GM21737 (cell line): ENCODE measurements at regions not wholly inside any gene's neighbourhood (a gene's known extent, or its start where the extent isn't known, plus 50 kb on each side); places are given as distances from the start of the nearest gene placed in this dataset.

Experiments used
- ATAC-seq: cut with Tn5 transposase; IDR thresholded peaks from one replicate; pipeline ENCODE4 v1.9.1; 2021; ENCODE audit warnings: mild to moderate bottlenecking, moderate library complexity; ENCODE audit not compliant: unreplicated experiment

DNA sequence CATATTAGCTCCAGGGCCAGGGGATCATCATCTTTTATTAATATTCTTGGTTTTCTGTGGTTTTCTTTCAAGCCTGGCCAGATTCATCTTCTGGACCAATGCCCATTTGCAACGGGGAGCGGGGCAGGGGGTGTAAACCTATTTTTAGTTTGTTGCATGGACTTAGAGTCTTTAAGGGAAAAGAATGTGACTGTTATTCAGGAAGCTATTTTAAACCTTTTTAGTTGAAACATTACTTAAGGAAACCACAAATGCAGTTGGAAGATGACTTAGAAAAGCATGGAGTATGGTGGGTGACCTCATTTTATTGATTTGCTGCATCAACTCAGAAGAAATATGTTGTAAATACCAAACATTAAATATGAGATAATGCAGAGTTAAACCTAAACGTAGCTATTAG, 368.4 kb upstream of the E2F7 start:
- no peak for ATAC-seq

DNA sequence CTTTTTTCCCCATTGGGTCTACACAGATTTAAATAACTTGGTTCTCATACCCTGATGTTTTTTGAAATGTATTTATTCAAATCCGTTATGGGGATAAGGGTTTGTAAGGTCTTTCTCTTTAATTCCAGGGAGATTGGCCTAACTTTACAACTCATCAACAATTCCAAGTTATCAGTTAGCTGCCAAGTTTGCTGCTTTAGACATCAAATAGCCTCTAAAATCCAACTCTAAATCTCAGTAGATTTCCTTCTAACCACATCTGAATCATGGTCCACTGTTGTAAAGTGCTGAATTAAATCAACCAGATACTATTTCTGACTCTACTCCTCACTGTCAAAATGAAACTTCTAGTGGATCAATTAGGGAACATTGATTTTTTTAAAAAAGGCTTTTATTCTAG, 364.1 kb upstream of the E2F7 start:
- ATAC-seq: no peak

DNA sequence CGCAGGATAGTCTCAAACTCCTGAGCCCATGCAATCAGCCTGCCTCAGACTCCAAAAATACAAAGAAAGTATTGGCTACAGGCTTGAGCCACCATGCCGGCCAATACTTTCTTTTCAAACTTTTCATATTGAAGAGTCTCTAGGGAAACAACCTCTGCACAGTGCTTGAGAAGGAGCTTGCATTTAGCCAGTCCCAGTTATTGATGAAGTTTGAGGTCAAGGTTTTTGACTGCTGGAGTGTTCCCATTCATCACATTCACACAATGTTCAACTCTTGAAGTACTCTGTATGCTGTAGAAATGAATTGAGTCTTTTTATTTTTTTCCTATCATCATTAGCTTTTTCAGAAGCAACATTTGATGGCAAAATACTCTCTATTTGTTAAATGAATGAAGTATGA, 355.8 kb upstream of the E2F7 start:
- ATAC-seq: no peak

DNA sequence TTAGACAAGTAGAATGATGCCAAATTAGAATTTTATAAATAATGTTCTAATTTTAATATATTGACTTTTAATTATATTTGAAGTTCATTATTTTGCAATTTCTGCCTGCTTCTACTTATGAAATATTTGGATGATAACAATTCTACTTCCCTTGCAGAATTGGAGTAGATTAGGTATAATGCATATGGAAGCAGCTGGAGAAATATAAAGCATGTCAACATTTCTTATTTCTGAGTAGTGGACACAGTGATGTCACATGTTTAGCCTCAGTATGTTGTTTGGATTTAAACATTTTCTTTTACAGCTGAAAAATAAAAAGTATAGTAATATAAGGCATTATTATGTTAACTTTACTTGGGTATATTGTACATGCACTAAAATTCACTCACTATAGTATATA, 344.2 kb upstream of the E2F7 start:
- no peak for ATAC-seq

DNA sequence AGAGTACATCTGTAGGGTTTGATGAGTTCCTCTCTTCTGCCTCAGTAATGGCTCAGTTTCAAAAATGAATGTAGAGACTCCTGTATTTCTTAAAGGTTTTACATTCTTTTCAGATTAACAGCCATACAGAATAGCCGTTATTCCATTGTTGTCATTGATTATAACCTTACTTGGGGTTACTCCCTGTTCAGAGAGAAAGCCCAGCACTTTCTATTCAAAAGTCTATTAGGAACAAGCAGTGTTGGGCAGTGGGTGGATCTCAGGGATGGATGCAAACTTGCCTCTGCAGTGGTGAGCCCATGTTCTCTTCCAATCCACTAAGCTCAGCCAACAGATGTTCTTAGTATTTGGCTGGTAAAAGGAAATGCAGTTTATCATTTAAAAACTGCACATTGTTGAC, 342.6 kb upstream of the E2F7 start:
- no peak for ATAC-seq

DNA sequence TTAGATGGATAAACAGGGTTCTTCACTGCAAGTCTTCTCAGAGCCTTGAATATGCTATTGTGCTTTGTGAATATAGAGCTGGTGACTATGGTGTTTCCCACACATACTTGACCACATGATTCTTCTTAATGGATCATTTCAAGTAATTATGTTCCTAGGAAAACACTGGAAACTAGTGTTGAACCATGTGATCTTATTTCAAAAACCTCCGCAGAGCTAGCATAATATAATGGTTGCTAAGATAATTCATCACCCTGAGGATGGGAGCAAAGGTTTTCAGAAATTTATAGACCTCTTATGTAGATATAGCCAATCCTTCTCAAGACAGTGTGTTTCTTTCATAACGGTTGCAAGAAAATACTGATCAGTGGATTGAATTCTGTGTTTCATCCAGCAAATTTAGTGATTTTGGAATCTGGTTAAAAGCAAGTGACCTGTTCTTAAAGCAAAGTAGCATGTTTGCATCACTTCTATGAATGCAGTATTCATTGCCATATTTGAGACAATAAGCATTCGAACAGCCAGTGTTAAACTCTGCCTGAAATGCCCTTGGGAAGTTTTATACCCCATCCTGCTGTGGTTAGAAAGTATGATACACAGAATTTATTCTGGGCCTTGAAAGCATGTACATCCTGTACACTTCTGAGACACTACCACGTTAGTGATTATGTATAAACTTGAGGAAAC, 341.0 kb upstream of the E2F7 start:
- no peak for ATAC-seq

DNA sequence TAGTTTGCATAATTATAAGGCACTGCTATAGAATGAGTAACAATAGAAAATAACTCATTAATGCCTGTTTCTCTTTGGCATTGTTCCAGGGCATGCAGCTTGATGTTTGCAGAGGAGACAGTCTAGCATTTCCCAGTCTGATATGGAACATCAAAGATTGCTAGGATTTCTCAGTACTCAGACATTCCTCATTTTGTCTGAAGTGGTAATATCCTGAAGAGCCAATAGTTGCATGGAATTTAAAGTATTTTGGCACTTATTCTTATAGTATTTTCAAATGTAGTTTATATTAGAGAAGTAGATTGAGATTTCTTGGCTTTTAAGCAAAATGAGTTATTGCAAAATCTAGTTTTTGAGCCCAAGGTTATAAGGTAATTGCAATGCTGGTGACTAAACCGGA, 337.3 kb upstream of the E2F7 start:
- no peak for ATAC-seq

DNA sequence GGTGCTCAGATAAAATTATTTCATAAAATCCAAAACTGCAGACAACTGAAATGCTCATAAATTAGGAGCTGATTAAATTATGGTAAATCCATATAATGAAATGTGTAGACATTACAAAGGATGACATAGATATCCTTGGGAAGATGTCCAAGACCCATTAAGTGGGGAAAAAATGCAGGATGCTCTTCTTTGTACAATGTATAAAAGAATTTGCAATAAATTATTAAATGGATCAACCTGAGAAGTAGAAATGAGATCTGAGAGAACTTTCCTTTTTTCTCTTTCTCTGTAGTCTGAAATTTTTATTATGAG, 336.4 kb upstream of the E2F7 start:
- ATAC-seq: no peak

DNA sequence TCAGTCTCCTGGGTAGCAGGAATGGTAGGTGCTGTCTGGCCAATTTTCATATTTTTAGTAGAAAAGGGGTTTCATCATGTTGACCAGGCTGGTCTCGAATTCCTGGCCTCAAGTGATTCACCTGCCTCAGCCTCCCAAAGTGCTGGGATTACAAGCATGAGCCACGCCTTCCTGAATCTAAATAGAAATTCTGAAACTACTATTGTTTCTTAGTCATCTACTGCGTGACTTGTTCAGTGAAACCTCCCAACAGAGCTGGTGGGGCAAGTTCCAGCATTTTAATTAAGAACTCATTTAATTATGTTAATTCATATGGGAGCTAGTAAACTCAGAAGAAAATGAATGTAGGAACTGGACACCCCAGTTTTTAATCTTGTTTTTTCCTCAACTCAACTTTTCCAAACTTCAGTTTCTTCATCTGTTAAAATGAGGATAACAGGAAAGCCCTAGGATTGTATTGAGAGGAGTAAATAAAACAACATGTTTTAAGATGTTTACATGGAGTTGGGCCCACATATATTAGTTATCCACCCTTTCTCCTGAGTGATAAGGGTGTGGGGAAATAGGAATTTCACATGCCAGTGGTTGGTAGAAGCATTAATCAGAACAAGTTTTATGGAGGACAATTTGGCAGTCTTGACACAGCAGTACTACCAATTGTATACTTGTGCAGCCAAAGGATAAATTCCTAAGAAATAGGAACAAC, 335.8 kb upstream of the E2F7 start:
- ATAC-seq: no peak

DNA sequence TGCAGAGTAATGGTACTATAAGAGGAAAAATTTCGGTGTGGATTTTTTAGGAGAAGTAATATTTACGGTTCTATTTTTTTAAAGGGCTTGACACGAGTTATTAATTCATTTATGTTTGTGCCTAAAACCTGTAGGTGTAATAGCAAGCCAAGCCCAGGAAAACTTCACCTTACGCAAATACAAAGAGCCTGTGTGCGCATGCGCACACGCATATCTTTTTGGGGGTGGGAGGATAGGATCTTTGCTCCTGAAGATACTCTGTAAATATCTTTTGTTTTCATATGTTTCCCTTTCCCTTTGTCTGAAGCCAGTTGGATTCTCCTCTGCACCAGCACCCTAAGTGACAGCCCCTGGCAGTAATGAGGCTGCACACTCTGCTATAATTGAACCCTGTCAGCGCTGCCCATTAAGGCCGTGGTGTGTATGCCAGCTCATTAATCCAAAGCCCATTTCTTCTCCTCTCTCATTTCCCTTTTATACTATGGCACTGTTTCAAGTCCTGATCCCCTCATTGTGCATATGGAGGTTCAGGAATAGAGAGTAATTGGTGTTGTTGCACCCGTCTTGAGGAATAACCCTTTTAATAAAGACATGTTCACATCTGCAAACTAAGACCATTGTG, 327.2 kb upstream of the E2F7 start:
- ATAC-seq: no peak

DNA sequence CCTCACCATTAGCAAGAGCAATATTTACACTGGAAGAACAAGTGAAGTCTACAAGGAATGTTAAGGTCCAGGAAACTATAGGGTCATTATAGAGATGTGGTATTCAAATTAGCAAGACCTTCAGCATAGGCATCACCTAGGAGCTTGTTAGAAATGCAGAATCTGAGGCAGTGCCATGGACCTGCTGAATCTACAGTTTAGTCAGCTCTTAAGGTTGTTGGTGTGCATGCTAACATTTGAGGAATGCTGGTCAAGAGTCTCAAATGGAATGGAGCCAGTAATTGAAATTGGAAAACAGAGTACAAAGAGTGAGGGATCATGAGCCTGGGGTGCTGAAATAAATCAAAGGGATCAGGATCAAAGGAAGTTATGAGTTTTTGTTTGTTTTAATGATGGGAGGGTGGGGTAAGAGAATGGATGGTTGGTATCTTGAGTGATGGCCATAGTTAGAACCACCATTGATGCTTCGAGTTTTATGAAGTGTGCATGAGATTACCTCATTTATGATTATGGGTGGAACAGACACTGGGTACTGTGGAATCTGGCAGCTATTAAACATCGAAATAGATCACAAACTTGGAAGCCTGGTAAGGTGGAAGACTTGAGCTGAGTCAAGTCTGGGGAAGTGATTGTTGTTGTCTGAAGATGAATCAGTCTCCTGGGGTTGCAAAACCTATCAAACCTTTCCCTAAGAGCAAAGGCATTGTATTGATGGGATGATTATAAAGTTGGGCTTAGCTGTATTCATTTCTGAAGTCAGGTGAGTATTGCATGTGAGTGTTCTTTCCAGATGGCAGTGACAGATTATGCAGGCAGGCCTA, 323.3 kb upstream of the E2F7 start:
- ATAC-seq: no peak

DNA sequence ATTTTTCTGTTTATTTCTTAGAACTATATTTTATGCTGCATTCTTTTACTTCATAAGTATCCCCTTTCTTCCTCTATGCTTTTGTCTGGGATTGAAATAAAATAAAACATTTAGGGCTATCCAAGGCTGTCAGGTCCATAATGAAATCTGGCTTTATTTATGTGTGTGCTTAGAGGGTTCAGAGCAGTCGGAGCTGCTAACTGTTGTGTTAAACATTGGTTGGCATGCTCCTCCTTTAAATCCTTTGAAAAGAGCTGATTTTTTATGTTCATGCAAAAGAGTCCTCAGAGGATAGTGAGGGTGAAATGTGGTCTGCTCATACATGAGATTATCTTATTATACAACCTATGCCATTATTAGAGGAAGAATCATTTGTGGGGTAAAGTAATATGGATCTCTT, 322.3 kb upstream of the E2F7 start:
- ATAC-seq: no peak

DNA sequence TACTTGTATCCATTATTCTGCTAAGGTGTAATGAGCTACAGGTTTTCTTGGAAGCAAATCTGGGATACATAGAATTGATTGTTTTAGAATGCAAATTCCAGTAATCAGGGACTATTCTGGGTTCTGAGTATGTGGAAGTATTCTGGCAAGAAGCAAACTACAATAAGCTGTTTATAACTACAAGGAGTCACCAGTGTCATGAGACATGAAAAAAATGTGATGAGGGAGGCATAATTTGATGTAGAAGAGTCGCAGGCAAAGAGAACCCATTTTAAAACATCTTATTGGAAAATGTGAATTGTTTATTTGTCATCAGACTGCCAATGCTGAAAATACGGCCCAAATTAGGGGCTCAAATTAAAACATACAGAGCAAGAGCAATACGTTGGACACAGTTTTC, 321.8 kb upstream of the E2F7 start:
- ATAC-seq: no peak

DNA sequence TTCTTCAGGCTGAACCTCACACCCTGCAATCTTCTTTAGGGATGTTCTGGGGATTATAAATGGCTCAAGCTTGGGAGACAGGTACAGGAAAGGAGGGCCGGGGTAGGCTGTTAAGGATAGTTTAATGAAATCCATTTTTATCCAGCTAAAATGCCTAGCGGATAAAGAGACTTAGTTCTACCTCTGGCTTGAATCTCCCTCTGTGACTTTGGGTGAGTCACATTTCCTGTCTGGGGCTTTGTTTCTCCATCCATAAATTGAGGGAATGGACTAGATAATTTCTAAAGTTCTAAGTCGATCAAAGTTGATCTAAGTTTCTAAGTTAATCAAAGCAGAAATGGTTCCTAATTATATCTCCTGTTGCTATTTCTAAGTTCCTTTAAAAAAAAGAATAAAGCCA, 319.6 kb upstream of the E2F7 start:
- no peak for ATAC-seq

DNA sequence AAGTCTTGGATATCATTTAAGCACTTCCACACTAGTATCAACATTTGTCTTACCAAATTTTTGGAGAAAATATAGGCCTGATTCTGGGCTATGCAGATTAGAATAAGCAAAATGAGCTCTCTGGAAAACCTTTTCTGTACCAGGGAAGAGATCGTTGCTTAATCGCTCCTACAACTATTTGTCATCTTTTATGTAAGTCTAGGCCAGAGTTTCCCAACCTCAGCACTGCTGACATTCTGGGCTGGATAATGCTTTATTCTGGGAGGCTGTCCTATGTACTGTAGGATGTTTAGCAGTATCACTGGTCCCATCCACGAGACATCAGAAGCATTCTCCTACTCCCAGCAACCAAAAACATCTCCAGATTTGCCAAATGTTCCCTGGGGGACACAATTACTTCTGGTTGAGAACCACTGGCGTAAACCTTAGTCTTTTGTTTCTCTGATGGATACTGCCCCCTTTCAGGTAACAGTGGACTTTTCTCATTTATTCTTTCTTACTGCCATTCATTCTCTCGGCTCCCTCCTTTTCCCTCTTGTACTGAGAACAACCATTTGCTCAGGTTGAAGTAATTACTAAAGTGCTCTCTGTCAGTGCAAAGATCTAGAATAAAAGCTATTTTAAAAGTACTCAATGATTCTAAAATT, 316.9 kb upstream of the E2F7 start:
- no peak for ATAC-seq

DNA sequence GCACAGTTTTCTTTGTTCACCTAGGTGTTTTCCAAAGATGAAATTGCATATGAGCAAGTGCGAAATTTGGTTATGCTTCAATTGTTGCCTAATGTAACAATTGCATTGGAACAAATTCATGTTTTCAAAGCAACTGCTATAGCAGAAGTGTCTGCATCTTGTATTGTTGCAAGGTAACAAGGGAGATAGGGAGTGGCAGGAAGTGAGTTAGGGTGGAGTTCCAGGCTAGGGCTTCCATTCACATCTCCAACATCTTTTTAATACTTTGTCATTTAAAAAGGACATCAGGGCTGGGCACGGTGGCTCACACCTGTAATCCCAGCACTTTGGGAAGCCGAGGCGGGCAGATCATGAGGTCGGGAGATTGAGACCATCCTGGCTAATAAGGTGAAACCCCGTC, 312.3 kb upstream of the E2F7 start:
- no peak for ATAC-seq

DNA sequence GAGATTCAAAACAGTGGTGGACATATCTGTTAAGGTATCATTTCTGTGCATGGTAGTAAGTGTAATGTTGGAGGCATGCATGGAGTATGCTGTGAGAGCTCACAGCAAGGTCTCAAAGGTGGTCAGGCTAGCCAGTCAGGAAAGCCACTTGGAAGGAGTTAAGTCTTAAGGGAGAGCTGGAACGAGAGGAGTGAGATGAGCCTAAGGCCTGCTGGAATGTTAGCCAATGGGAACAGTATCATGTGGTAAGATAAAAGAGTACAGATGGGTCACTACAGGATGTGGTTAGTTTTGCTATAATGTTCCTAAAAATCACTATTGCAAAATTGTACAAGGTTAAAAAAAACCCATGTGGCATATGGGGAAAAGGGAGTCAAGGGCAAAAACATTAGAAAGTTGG, 311.7 kb upstream of the E2F7 start:
- ATAC-seq: no peak

DNA sequence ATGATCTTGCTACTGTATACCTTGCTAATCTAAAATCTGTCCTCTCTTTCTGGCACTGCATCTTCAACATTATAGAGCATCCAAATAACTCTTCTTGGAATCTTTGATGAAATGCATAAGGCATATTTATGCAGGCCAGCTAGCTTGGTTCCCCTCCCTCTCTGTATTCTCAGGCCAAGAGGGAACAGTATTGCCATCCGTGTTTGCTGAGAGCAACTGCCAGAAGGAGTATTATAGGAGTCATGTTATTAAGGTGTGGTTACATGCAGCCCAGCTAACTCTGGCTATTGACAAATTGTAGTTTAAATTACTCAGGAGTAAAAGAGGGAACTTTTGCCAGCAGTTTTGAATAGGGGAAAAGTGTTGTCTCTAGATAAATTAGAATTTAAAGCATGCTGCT, 309.3 kb upstream of the E2F7 start:
- no peak for ATAC-seq

DNA sequence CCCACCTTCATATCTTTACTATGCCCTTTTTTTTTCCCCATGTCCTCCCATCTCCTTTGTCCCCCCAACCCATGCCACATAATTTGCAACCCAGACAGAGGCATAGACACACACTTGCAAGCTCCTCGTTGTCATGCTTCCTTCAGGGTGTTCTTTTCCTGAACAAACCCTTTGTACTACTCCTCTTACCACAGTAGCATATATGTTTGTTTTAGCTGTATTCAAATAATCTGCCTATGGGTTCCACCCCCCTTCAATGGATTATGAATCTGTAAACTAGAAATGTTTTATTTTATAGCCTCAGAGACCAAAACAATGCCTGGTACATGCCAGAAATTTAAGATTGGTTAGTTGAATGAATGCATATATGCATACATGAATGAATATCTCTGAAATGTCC, 307.1 kb upstream of the E2F7 start:
- no peak for ATAC-seq

DNA sequence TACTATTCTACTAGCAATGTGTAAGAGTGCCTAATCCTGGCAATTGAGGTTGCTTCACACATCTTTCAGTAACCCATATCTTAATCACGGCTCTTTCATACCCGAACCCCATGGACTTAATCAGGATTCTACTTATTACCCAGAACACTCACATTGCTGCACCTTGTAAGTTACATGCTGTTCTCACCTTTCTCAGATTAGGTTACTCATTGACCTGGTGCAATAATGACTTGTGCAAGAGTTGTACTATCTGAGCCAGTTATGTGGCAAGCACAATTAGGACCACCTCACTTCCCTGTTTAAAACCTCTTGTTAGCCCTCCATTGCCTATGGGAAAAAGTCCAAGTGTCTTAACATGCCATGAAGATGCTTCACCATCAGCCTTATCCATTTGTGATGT, 306.7 kb upstream of the E2F7 start:
- ATAC-seq: no peak

DNA sequence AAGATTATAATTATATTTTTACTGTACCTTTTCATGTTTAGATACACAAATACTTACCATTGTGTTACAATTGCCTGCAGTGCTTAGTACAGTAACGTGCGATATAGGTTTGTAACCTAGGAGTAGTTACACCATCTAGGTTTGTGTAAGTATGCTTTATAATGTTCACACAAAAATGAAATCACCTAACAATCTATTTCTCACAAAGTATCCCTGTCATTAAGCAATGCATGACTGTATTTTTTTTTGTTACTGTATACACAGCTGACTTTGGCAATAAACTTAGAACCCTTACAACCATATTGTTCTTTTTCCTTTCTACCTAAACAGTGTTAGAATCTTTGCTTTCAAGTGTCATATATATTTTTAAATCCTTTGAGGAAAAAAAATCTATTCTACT, 303.0 kb upstream of the E2F7 start:
- no peak for ATAC-seq
